NCI-H1092 treated with DMSO at 0.1 percent for 48 hours (cell line): ENCODE measurements at regions not wholly inside any gene's neighbourhood (a gene's known extent, or its start where the extent isn't known, plus 50 kb on each side); places are given as distances from the start of the nearest gene placed in this dataset.
A peak's percentile ranks its signal among the peaks of the same experiment; 100 is the strongest.
"Not testable (repeated sequence)": the region's sequence is repeated elsewhere in the genome, so short reads cannot be mapped to it uniquely, and the experiment has no call there.

Source experiments
- DNase-seq: peaks from one replicate; lab custom pipeline; 2025; lab: John Stamatoyannopoulos, UW

GRCh38 chr18:76640438-76640837 lies 145.4 kb upstream of the ZNF516 start:
- no peak for DNase-seq

GRCh38 chr18:76634564-76634963 lies 139.5 kb upstream of the ZNF516 start:
- no peak for DNase-seq

- DNase-seq = no peak
Measured at GRCh38 chr18:76633588-76634269, 138.7 kb upstream of the ZNF516 start.

DNA sequence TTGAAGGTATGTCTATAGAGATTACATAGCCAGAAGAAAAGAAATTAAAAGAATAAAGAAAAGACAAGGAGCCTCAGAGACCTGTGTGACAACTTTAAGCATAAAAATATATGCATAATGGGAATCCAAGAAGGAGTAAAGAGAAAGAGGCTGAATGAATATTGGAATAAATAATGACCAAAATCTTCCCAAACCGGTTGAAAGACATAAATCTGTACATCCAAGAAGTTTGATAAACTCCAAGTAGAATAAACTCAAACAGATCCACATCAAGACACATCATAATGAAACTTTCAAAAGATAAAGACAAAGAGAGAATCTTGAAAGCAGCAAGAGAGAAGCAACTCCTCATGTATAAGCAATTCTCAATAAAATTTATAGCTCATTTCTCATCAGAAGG lies 132.4 kb upstream of the ZNF516 start:
- no peak for DNase-seq

DNA sequence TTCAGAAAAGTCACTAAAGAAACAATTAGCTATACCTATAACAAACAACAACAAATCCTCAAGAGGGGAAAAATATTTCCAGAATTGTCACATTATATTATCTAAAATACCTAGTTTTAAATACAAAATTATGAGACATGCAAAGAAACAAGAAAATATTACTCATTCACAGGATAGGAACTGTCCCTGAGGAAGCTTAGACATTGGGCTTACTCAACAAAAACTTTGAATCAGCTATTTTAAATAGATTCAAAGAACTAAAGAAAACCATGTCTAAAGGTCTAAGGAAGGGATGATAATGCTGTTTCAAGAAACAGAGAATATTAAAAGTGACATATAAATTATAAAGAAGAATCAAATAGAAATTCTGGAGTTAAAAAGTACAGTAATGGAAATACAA lies 131.9 kb upstream of the ZNF516 start:
- no peak for DNase-seq

DNA sequence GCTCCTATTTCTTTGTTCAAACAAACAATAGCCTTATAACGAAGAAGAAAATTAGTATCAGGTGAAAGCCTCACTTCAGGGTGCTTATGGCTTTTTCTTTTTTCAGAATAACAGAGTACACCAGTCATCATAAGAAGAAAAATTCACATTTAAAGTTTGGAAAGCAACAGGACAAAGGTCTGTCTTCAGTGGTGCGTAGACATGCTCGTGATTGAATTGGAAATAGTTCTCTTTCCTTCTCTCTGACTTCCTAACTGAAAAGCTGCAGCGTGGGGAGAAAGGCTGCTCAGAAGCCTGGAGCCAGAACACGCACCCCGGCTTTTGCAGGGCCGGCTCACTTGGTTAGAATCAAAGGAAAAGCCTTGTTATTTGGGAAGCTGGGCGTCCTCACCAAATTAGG lies 127.6 kb upstream of the ZNF516 start:
- peak; percentile 47 for DNase-seq

- DNase-seq = peak; percentile 64
Measured at GRCh38 chr18:76621782-76622495, 126.9 kb upstream of the ZNF516 start.

- peak; percentile 64 for DNase-seq
Measured at GRCh38 chr18:76621226-76621625, 126.2 kb upstream of the ZNF516 start.

DNA sequence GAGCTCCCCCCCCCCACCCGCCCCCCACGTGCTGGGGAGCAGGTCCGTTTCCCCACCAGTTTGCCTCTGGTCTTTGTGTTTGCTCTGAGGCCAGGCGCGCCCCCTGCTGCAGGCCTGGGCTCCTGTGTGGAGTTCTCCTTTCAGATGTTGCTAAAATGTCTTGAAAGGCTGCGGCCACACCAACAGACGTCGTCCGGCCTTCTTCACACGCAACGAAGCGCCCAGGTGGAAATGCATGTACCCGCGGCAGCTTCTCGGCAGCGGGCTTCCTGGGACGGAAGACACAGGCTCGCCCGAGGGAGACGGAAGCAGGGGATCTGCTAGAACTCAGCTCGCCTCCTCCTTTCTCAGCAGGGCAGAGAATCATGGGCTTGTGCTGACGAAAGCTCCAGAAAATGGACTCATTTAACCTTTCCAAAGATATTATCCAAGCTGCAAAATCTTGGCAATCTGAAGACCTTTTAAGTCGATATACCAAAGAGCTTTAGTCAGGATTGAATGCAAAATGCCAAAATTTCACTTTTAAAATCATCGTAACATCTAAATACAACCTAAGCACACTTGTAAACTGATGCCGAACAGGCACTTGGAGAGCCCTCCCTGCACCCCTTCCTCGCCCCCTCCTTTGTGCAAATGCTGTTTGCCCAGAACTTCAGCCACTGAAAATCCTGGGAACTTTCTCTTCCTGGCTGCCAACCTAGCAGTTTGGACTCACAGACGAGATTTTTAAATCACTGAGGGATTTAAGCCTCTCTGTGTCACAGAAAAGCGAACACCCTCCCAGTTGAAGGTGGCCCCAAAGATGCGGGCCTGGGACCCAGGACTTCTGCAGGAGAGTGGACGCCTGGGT lies 125.5 kb upstream of the ZNF516 start:
- DNase-seq = peak; percentile 83

- DNase-seq = peak; percentile 82
Measured at GRCh38 chr18:76619621-76620315, 124.7 kb upstream of the ZNF516 start.

GRCh38 chr18:76619261-76619620 lies 124.2 kb upstream of the ZNF516 start:
- peak; percentile 67 for DNase-seq

- DNase-seq = no peak
Measured at GRCh38 chr18:76618721-76619120, 123.7 kb upstream of the ZNF516 start.

DNA sequence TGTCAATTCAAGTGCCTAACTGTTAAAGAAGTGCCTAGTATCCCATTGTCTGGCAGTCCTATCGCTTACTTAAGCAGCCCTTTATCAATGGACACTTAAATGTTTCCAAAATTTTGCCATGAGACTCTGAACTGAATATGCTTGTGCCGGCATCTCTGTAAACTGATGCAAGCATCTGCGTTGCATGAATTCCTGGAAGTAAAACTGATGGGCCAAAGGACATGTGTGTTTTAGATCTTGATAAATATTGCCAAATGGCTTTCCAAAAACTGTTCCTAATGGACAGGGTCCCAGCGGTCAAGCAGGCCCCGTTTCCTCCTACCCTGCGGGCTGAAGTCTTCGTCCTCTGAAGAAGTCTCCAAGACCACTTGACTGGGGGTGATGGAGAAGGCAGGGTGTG lies 121.3 kb upstream of the ZNF516 start:
- DNase-seq = no peak

- no peak for DNase-seq
Measured at GRCh38 chr18:76615065-76615733, 120.2 kb upstream of the ZNF516 start.

DNA sequence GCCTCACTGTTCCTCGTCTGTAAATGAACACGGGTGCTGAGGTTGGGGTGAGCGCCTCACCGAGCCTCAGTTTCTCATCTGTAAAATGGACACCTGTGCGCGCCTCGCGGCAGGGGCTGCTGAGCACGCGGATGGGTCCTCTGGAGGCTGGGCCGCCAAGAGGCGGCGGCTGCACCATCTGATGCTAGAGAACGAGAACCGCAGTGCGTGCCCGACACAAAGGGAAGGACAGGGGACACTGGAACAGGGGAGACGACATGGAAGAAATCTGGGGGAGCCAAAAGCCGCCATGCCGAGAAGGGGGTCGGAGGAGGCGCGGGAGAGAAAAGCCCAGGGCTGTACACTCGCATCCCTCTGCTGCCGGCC lies 118.7 kb upstream of the ZNF516 start:
- no peak for DNase-seq

GRCh38 chr18:76613053-76613754 lies 118.2 kb upstream of the ZNF516 start:
- DNase-seq = peak; percentile 6

DNA sequence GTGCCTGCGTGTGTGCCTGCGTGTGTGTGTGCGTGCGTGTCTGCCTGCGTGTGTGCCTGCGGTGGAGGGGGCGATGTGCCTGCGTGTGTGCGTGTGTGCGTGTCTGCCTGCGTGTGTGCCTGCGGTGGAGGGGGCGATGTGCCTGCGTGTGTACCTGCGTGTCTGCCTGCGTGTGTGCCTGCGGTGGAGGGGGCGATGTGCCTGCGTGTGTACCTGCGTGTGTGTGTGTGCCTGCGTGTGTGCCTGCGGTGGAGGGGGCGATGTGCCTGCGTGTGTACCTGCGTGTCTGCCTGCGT lies 116.7 kb upstream of the ZNF516 start:
- DNase-seq = not testable (repeated sequence)

DNA sequence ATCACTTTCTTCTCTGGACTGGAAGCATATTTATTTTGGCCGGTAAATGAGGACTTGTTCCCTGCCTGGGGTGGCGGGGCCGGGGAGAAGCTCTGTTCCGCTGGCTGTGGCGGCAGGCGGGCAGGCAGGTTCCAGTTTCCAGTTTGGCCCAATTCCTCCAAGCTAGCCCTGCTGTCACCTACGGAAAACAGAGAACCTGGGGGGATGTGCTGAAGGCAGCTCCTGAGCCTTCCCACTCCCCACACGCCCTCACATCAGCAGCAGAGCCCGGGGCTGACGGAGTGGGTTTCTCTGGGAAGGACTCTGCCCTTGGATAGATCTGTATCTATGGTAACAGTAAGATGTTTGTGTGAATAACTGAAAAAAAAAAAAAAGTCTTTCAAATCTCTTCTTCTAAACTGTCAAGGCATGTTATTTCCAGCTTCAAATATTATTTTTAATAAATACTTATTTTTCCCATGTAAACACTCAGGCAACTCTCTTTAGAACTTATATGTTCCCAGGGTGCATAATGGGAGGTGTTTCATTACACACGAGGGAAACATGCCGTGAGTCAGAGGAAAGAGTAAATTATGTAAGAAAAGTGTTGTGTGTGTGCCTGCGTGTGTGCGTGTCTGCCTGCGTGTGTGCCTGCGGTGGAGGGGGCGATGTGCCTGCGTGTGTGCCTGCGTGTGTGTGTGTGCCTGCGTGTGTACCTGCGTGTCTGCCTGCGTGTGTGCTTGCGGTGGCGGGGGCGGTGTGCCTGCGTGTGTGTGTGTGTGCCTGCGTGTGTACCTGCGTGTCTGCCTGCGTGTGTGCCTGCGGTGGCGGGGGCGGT lies 116.1 kb upstream of the ZNF516 start:
- DNase-seq = peak; percentile 40

DNA sequence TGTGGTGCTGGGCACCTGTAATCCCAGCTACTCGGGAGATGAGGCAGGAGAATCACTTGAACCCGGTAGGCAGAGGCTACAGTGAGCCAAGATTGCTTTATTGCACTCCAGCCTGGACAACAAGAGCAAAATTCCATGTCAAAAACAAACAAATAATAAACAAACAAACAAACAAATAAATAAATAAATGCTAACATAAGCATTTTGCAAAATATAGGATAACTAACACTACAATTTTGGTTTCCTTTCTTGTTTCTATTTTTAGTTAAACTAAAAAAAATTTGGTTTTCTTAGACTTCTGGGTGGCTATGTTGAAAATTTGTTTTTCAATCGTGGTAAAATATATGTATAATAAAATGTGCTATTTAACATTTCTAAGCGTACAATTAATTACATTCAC lies 115.0 kb upstream of the ZNF516 start:
- no peak for DNase-seq

DNA sequence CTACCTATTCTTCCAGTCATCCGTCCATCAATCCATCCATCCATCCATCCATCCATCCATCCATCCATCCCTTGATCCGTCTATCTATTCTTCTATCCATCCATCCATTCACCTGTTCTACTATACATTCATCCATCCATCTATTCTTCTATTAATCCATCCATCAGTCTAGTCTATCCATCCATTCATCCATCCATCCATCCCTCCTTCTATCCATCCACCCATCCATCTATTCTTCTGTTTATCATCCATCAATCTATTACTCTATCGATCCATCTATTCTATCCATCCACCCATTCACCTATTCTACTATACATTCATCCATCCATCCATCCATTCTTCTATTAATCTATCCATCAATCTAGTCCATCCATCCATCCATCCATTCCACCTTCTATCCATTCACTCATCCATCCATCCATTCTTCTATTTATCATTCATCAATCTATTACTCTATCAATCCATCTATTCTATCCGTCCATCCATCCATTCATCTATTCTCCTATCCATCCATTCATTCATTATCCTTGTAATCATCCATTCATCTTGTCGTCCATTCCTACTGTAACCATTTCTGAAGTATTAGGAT lies 110.4 kb upstream of the ZNF516 start:
- DNase-seq = no peak
